ENCODE measurements at regions not wholly inside any gene's neighbourhood (a gene's known extent, or its start where the extent isn't known, plus 50 kb on each side); places are given as distances from the start of the nearest gene placed in this dataset.

- no peak for TF ChIP-seq CTCF (IDR thresholded peaks at IDR 0.05; ENCODE audit: insufficient read depth, low read depth, low read length)
- no peak for TF ChIP-seq EZH2 (IDR thresholded peaks at IDR 0.05; ENCODE audit: insufficient read depth, low read length)
Observed at GRCh38 chr1:164971391-164971790, 385.1 kb downstream of the LMX1A start.
